CD4-positive, alpha-beta T cell treated with Interleukin-1 beta for 1 hour (primary cell): ENCODE measurements at regions not wholly inside any gene's neighbourhood (a gene's known extent, or its start where the extent isn't known, plus 50 kb on each side); places are given as distances from the start of the nearest gene placed in this dataset.
"Not testable (repeated sequence)": the region's sequence is repeated elsewhere in the genome, so short reads cannot be mapped to it uniquely, and the experiment has no call there.

Source experiments
- DNase-seq, 2 donors: peaks; one replicate each; pipeline ENCODE4 v3.0.0-alpha.2; 2020 to 2022

DNA sequence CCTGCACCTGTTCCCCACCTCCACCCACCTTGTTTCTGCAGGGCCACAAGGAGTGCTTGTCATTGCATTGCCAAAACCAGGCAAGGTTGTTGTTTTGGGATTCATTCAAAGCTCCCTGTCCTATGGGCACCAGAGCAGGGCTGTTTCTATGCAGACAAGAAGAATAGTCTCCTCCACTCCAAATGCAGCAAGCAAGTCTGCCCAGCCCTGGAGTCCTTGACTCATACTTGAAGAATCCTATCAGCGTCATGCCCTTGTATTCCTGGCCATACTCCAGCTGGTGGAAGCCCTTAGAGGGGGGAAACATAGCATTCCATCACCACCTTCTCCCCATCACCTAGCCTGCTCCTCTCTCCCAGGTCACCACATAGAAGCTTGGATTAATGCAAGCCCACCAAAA is 145.3 kb upstream of the ECI2 start:
- DNase-seq: no peak

DNA sequence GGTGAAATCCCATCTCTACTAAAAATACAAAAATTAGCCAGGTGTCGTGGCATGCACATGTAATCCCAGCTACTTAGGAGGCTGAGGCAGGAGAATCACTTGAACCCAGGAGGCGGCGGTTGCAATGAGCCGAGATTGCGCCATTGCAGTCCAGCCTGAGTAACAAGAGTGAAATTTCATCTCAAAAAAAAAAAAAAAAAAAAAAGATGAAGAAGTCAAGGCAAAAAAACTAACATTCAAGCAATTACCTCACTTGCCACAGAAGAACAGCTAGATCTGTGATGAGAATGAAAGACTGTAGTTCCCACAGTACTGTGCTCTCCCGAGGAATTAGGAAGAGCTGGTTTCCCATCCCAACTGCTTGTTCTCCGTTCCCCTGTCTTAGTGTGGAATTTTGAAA is 144.7 kb upstream of the ECI2 start:
- no peak for DNase-seq

GRCh38 chr6:4274382-4275082 is 139.2 kb upstream of the ECI2 start:
- DNase-seq: no peak

GRCh38 chr6:4272996-4273395 is 137.6 kb upstream of the ECI2 start:
- DNase-seq: no peak

GRCh38 chr6:4271761-4272470 is 136.5 kb upstream of the ECI2 start:
- DNase-seq: no peak

- DNase-seq: no peak
Observed at GRCh38 chr6:4270776-4271175, 135.4 kb upstream of the ECI2 start.

DNA sequence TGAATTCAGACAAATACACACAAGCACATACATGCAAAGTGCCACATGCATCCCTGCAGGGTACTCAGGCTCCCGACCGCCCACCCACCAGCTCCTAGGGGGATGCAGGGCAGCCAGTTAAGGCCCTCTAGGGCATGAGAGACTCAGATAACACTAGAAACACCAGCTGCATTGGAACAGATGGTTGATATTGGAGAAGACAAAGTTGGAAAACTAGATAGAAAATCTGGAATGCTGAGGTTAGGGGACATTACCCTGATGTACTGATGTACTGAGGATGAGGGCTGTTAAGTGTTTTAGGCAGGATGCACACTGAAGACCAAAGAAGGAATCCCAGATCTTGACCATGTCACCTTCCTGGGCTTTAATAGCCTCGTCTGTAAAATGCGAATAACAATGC is 134.6 kb upstream of the ECI2 start:
- no peak for DNase-seq

DNA sequence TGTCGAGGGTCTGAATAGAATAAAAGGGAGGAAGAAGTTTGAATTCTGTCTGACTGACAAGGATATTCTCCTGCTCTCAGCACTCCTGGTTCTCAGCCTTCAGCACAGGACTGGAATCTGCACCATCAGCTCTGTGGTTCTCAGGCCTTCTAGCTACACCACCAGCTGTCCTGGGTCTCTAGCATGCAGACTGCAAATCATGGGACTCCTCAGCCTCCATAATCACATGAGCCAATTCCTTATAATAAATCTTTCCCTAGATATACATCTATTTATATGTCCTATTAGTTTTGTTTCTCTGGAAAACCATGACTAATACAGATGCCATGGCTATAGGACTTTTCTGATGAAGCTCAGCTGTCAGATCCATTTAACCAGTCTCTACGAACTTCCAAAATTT is 132.8 kb upstream of the ECI2 start:
- DNase-seq: no peak

DNA sequence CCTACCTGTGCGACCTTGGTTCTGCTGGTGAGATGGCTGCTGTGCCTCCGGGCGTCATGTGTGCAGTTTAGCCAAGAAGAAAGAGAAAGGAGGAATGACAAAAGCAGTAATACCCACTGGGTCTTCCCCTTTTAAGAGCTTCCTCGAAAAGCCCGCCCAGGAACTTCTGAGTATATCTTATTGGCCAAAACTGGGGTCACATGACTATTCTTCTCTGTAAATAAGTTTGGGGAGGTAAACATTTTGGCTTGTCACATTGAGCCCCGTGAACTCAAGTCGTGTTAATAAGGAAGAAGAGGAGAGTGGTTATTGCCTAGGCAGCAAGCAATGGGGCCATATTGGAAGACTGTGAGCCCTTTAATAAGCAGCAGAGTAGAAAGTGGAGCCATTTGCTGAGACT is 130.4 kb upstream of the ECI2 start:
- no peak for DNase-seq

DNA sequence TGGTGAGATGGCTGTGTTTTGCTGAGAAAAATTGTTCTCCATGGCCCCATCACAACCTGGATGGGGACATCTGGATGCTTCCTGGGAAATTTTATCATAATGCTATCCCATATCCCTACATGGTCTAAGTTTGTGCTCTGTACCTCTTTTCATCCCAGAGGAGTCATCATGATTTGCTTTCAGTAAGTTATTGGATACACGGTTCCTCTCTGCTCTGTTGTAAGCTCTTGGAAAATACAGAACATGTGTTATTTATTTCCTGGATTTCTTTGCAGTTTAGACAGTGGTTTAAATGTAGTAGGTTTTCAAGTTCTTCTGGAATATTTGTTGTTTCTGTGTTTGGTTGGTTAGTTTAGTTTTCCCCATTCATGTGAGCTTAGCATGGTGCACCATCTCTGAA is 129.2 kb upstream of the ECI2 start:
- DNase-seq: no peak

GRCh38 chr6:4264081-4264480 is 128.7 kb upstream of the ECI2 start:
- no peak for DNase-seq

GRCh38 chr6:4262526-4262925 is 127.2 kb upstream of the ECI2 start:
- DNase-seq: no peak

DNA sequence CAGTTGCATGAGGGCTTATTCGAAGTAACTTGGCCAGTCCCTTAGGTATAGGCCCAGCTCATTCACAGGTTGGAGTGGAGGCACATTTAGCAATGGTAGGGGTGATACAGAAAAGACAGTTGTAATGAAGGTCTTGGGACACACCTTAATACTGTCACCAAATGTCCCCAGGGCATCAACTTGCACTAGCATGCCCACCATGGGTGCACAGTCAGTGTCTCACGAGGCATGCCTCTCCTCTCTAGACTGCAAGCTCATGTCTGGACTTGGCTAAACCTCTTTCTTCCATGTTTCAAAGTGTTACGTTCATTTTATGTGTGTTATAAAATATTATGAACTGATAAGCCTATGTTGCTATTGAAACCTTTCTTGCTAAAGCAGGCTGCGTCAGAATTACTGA is 124.0 kb upstream of the ECI2 start:
- no peak for DNase-seq

GRCh38 chr6:4258733-4259132 is 123.4 kb upstream of the ECI2 start:
- DNase-seq: no peak

DNA sequence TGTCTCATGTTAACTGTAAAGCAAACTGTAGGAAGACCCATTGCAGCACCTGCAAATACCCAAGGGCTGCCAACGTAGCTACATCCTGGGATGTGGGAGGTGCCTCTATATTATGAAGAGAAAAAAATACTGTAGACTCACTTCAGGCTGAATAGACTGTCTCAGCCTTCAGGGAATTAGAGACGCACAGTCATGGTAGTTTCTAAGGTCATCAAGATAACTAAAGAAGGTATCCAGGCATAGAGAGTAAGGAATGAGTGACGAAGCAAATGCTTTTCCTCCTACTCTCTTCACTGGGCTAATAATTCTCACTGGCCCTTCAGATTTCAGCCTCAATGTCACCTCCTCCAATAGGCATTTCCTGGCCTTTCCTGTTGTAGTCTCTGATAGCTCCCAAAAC is 121.6 kb upstream of the ECI2 start:
- DNase-seq: no peak

DNA sequence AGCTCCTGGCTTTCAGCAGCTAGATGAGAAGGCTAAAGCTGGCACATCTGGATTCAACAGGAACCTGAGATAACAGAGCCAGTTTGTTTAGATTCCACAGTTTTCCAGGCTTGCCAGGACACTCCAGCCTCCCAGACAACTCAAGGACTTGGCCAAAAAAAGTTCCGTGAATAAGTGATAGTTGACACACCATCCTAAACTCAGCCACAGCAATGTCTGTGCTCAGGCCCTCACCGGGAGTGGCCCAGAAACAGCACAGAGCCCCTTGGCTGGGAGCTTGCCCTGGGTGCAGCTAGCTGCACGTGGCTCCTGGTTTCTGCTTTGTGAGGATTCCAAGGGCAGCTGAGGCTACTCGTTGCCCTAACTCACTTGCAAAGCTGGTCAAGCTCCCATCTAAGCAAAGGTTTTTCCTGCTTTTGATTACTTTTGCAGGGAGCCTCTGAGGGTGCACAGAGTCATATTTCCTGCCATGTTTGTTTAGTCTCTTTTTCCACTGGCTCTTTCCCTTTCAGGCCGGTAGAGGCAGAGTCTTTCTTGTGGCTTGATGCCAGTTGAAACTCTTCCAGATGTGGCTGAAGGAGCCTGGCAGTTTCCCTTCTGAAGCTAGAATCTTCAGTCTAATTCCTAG is 118.3 kb upstream of the ECI2 start:
- no peak for DNase-seq

DNA sequence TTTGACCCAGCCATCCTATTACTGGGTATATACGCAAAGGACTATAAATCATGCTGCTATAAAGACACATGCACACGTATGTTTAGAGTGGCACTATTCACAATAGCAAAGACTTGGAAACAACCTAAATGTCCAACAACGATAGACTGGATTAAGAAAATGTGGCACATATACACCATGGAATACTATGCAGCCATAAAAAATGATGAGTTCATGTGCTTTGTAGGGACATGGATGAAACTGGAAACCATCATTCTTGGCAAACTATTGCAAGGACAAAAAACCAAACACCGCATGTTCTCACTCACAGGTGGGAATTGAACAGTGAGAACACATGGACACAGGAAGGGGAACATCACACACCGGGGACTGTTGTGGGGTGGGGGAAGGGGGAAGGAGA is 117.1 kb upstream of the ECI2 start:
- not testable (repeated sequence) for DNase-seq

DNA sequence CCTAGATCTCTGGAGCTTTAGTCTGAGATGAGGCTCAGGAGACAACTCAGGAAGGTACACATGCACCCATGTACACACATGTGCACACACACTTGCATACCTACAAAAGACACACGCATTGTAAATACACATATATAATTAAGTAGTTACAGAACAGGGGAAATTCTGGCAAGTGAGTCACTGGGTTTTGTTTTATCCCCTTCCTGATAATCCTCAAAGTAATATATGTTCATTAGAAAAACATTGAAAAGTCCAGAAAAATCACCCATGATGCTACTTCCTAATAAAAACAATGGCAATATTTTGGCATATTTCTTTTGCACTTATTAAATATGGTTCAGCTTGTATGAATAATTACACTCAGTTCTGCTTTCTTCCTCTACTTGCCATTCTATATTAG is 115.3 kb upstream of the ECI2 start:
- DNase-seq: no peak

DNA sequence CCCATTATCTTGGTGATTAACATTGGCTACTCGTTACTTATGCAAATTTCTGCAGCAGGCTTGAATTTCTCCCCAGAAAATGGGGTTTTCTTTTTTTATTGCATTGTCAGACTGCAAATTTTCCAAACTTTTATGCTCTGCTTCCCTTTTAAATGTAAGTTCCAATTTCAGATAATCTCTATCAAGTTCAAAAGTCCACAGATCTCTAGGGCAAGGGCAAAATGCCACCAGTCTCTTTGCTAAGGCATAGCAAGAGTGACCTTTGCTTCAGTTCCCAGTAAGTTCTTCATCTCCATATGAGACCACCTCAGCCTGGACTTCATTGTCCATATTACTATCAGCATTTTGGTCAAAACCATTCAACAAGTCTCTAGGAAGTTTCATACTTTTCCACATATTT is 108.5 kb upstream of the ECI2 start:
- not testable (repeated sequence) for DNase-seq

- DNase-seq: no peak
Observed at GRCh38 chr6:4243237-4243636, 107.9 kb upstream of the ECI2 start.

- no peak for DNase-seq
Observed at GRCh38 chr6:4242601-4243000, 107.2 kb upstream of the ECI2 start.

DNA sequence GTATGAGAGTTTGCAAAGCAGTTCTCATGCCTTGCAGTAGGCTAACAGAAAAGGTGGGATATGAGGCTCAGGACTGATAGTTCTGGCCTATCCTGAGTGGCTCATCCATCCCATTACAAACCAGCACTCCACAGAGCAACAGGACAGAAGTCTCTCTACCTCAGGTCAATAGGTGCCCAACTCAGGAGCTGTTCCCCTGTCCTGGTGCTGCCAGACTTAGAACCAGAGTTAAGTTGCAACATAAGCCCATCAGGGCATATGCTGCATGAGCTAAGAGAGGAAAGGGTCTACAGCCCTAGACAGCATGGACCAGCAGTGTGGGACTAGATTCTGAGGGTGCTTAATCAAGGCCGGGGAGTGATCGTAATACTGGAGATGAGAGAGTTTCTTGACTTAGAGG is 104.8 kb upstream of the ECI2 start:
- DNase-seq: no peak

DNA sequence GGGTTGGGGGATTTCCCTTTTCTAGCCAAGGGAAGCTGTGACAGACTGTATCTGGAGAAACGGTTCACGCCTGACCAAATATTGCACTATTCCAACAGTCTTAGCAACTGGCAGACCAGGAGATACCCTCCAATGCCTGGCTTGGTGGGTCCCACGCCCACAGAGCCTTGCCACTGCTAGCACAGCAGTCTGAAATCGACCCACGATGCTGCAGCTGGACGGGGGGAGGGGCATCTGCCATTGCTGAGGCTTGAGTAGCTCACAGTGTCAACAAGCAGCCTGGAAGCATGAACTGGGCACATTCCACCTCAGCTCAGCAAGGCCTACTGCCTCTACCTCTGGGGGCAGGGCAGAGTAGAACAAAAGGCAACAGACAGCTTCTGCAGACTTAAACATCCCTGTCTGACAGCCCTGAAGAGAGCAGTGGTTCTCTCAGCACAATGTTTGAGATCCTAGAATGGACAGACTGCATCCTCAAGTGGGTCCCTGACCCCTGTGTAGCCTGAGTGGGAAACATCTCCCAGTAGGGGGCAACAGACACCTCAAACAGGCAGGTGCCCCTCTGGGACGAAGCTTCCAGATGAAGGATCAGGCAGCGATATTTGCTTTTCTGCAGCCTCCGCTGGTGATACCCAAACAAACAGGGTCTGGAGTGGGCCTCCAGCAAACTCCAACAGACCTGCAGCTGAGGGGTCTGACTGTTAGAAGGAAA is 89.9 kb upstream of the ECI2 start:
- DNase-seq: no peak
